ENCODE measurements at regions not wholly inside any gene's neighbourhood (a gene's known extent, or its start where the extent isn't known, plus 50 kb on each side); places are given as distances from the start of the nearest gene placed in this dataset.
"Not testable (repeated sequence)": the region's sequence is repeated elsewhere in the genome, so short reads cannot be mapped to it uniquely, and the experiment has no call there.

DNA sequence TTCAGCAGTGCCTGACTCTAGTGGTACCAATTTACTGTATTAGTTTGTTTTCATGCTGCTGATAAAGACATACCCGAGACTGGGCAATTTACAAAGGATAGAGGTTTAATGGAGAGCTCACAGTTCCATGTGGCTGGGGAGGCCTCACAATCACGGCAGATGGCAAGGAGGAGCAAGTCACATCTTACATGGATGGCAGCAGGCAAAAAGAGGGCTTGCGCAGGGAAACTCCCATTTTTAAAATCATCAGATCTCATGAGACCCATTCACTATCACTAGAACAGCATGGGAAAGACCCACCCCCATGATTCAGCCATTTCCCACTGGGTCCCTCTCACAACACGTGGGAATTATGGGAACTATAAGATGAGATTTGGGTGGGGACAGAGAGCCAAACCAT lies 243.7 kb upstream of the KLF3 start:
- not testable (repeated sequence) for TF ChIP-seq CTCF (IDR thresholded peaks at IDR 0.05; ENCODE audit: control extremely low read depth in 1 of 3, insufficient read depth in 1 of 3, low read depth in 1 of 3, low read length in 3 of 3); CHD2 (IDR thresholded peaks at IDR 0.05; ENCODE audit: low read length)
